Ishikawa (cell line): ENCODE measurements at regions not wholly inside any gene's neighbourhood (a gene's known extent, or its start where the extent isn't known, plus 50 kb on each side); places are given as distances from the start of the nearest gene placed in this dataset.

ENCODE experiments used
- CEBPB ChIP-seq: IDR thresholded peaks from 2 replicates; pipeline ENCODE4 v1.6.1; 2012
- CREB1 ChIP-seq: IDR thresholded peaks from 2 replicates; pipeline ENCODE4 v1.6.1; 2012; ENCODE audit warnings: low read depth
- EGR1 ChIP-seq: IDR thresholded peaks from 2 replicates; pipeline ENCODE4 v1.6.1; 2012
- EP300 ChIP-seq: IDR thresholded peaks from 2 replicates; pipeline ENCODE4 v1.6.1; 2012; ENCODE audit warnings: borderline replicate concordance
- FOXM1 ChIP-seq: IDR thresholded peaks from 2 replicates; pipeline ENCODE4 v1.6.1; 2012; ENCODE audit warnings: low read depth, borderline replicate concordance
- MAX ChIP-seq: IDR thresholded peaks from 2 replicates; pipeline ENCODE4 v1.6.1; 2012
- NFIC ChIP-seq: IDR thresholded peaks from 2 replicates; pipeline ENCODE4 v1.6.1; 2012
- RAD21 ChIP-seq: IDR thresholded peaks from 2 replicates; pipeline ENCODE4 v1.6.1; 2012; ENCODE audit warnings: low read depth
- REST ChIP-seq: IDR thresholded peaks from 2 replicates; pipeline ENCODE4 v1.6.1; 2012; ENCODE audit warnings: low read depth, mild to moderate bottlenecking
- TAF1 ChIP-seq: IDR thresholded peaks from 2 replicates; pipeline ENCODE4 v1.6.1; 2012; ENCODE audit warnings: low read depth, mild to moderate bottlenecking
- TCF12 ChIP-seq: IDR thresholded peaks from 2 replicates; pipeline ENCODE4 v1.6.1; 2012; ENCODE audit warnings: low read depth
- TEAD4 ChIP-seq: IDR thresholded peaks from 2 replicates; pipeline ENCODE4 v1.6.1; 2012
- USF1 ChIP-seq: IDR thresholded peaks from 2 replicates; pipeline ENCODE4 v1.6.1; 2012
- YY1 ChIP-seq: IDR thresholded peaks from 2 replicates; pipeline ENCODE4 v1.6.1; 2012; ENCODE audit warnings: low read depth
- ZBTB7A ChIP-seq: IDR thresholded peaks from 2 replicates; pipeline ENCODE4 v1.6.1; 2012; ENCODE audit warnings: low read depth

GRCh38 chr6:92243315-92243714, 1176.0 kb downstream of the EPHA7 start:
- TF ChIP-seq USF1 (no peak), EP300 (no peak), CEBPB (no peak), TEAD4 (no peak)

GRCh38 chr6:92231171-92231701, 1188.1 kb downstream of the EPHA7 start:
- TF ChIP-seq EP300 (no peak), TEAD4 (no peak), REST (no peak), EGR1 (no peak), USF1 (no peak), RAD21 (no peak), ZBTB7A (no peak), CREB1 (no peak), TCF12 (no peak), CEBPB (no peak), YY1 (no peak)

- TF ChIP-seq FOXM1 (no peak), USF1 (no peak), RAD21 (no peak), CREB1 (no peak)
Measured at GRCh38 chr6:92216717-92217116, 1202.6 kb downstream of the EPHA7 start.

GRCh38 chr6:92201618-92202017, 1217.7 kb downstream of the EPHA7 start:
- no peak for TF ChIP-seq FOXM1
- no peak for TF ChIP-seq EP300
- TF ChIP-seq YY1, result no peak
- TF ChIP-seq TAF1, result no peak
- TF ChIP-seq ZBTB7A, result no peak
- no peak for TF ChIP-seq MAX
- TF ChIP-seq EGR1, result no peak
- TF ChIP-seq REST, result no peak
- TF ChIP-seq RAD21, result no peak
- TF ChIP-seq USF1, result no peak
- no peak for TF ChIP-seq TCF12

GRCh38 chr6:92196325-92196724, 1223.0 kb downstream of the EPHA7 start:
- TF ChIP-seq ZBTB7A (no peak), NFIC (no peak), MAX (no peak), REST (no peak), EGR1 (no peak), RAD21 (no peak), EP300 (no peak), YY1 (no peak), TCF12 (no peak), FOXM1 (no peak), USF1 (no peak), CEBPB (no peak), TAF1 (no peak), TEAD4 (no peak), CREB1 (no peak)
